ENCODE measurements at regions not wholly inside any gene's neighbourhood (a gene's known extent, or its start where the extent isn't known, plus 50 kb on each side); places are given as distances from the start of the nearest gene placed in this dataset.

DNA sequence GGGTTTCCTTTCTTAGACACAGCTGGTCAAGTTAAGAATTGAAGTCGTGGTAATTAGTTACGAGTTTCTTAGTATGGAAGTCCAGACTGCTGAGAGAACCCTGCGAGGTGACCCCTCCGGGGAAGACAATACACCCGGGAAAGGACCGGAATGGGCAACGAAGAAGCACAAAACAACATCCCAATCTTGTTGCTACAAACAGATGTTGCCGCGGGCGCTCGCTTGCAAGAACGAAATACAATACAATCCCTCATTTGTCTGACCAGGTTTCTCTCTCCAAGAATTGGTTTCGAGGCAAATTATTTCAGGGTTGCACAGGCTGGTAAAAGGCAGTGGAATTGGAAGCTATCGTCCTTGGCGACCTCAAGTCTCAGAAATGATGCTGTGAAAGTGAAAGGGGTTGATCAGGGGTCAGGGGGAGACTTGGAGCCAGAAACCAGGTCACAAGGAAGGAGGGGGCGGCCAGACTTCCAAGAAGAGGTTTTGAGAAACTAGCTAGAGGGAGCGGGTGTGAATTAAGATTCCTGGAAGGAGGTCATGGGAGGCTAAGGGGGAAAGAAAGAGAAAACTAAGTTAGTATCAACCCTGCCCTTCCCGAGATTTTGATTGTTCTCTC is 401.9 kb downstream of the HRH4 start:
- FAIRE-seq (no peak), DNase-seq (ENCODE audit: insufficient read length, low spot score) (no peak)
- no peak for TF ChIP-seq POLR2A (IDR thresholded peaks at IDR 0.05; ENCODE audit: low read depth, low read length)

- FAIRE-seq (no peak), DNase-seq (ENCODE audit: insufficient read length, low spot score) (no peak)
- TF ChIP-seq POU2F2 (IDR thresholded peaks at IDR 0.05; ENCODE audit: low read depth, low read length), result no peak
- TF ChIP-seq PAX5 (IDR thresholded peaks at IDR 0.05; ENCODE audit: insufficient read depth, low read length, severe bottlenecking), result no peak
- no peak for TF ChIP-seq POLR2AphosphoS5 (IDR thresholded peaks at IDR 0.05; ENCODE audit: low read depth, low read length)
- no peak for TF ChIP-seq TAF1 (IDR thresholded peaks at IDR 0.05; ENCODE audit: low read depth, low read length)
- TF ChIP-seq POLR2A (IDR thresholded peaks at IDR 0.05; ENCODE audit: low read depth, low read length), result no peak
- TF ChIP-seq SPI1 (IDR thresholded peaks at IDR 0.05; ENCODE audit: low read depth, low read length), result no peak
Measured at GRCh38 chr18:24868311-24868710, 407.9 kb downstream of the HRH4 start.

- DNase-seq (ENCODE audit: insufficient read length, low spot score) (no peak), FAIRE-seq (no peak)
- TF ChIP-seq TAF1 (IDR thresholded peaks at IDR 0.05; ENCODE audit: low read depth, low read length) (no peak), SPI1 (IDR thresholded peaks at IDR 0.05; ENCODE audit: low read depth, low read length) (no peak), POU2F2 (IDR thresholded peaks at IDR 0.05; ENCODE audit: low read depth, low read length) (no peak)
Measured at GRCh38 chr18:24868760-24869237, 408.4 kb downstream of the HRH4 start.

DNA sequence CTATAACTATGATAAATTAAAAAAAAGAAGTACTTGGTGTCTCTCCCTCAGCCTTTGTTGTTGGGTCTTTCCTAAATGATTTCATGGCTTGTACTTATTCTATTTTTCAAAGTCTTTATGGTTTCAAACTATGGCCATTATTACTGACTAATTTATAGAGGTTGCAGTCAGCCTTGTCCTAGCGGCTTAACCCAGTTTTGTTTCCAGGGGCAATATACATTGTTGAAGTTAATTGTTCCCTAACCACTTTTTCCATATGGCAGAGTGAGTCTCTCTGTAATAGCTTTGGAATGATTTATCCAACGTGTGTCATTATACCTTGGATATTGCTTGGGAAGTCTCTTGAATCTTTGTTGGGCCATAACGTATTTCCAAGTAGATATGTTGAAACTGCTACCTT is 408.8 kb downstream of the HRH4 start:
- FAIRE-seq, result no peak
- no peak for TF ChIP-seq TAF1 (IDR thresholded peaks at IDR 0.05; ENCODE audit: low read depth, low read length)
- no peak for TF ChIP-seq PAX5 (IDR thresholded peaks at IDR 0.05; ENCODE audit: insufficient read depth, low read length, severe bottlenecking)
- TF ChIP-seq POLR2A (IDR thresholded peaks at IDR 0.05; ENCODE audit: low read depth, low read length), result no peak
- TF ChIP-seq POU2F2 (IDR thresholded peaks at IDR 0.05; ENCODE audit: low read depth, low read length), result no peak
- TF ChIP-seq POLR2AphosphoS5 (IDR thresholded peaks at IDR 0.05; ENCODE audit: low read depth, low read length), result no peak
- TF ChIP-seq SPI1 (IDR thresholded peaks at IDR 0.05; ENCODE audit: low read depth, low read length), result no peak
- DNase-seq (ENCODE audit: insufficient read length, low spot score), result no peak

- TF ChIP-seq POLR2AphosphoS5 (IDR thresholded peaks at IDR 0.05; ENCODE audit: low read depth, low read length) (no peak), SPI1 (IDR thresholded peaks at IDR 0.05; ENCODE audit: low read depth, low read length) (no peak), TAF1 (IDR thresholded peaks at IDR 0.05; ENCODE audit: low read depth, low read length) (no peak)
- no peak for FAIRE-seq
- no peak for DNase-seq (ENCODE audit: insufficient read length, low spot score)
Measured at GRCh38 chr18:24875286-24875685, 414.8 kb downstream of the HRH4 start.

DNA sequence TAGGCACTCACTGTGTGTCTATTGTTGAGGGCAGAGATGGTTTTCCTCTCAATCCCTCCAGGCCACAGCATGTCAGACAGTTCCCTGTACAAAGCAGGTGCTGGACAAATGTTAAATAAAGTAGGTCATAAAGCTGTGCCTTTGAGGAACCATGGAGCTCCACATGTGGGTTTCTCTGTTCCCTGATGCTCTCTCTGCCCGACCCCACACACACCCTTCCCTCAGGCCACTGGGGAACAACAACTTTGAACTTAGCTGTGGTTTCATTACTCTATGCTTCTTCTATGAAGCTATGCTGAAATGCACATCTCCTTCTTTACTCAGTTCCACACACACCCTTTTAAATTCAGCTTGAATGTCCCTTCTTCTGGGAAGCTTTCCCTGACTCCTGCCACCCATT is 415.3 kb downstream of the HRH4 start:
- TF ChIP-seq POLR2A (IDR thresholded peaks at IDR 0.05; ENCODE audit: low read depth, low read length), result no peak
- DNase-seq (ENCODE audit: insufficient read length, low spot score) (no peak), FAIRE-seq (no peak)

- TF ChIP-seq POLR2AphosphoS5 (IDR thresholded peaks at IDR 0.05; ENCODE audit: low read depth, low read length), result no peak
- TF ChIP-seq POU2F2 (IDR thresholded peaks at IDR 0.05; ENCODE audit: low read depth, low read length), result no peak
- TF ChIP-seq SPI1 (IDR thresholded peaks at IDR 0.05; ENCODE audit: low read depth, low read length), result no peak
- no peak for TF ChIP-seq TAF1 (IDR thresholded peaks at IDR 0.05; ENCODE audit: low read depth, low read length)
- TF ChIP-seq PAX5 (IDR thresholded peaks at IDR 0.05; ENCODE audit: insufficient read depth, low read length, severe bottlenecking), result no peak
- TF ChIP-seq POLR2A (IDR thresholded peaks at IDR 0.05; ENCODE audit: low read depth, low read length), result no peak
- FAIRE-seq (no peak), DNase-seq (ENCODE audit: insufficient read length, low spot score) (no peak)
Measured at GRCh38 chr18:24876266-24876665, 415.8 kb downstream of the HRH4 start.

- DNase-seq (ENCODE audit: insufficient read length, low spot score) (no peak), FAIRE-seq (no peak)
- no peak for TF ChIP-seq POLR2A (IDR thresholded peaks at IDR 0.05; ENCODE audit: low read depth, low read length)
- no peak for TF ChIP-seq SPI1 (IDR thresholded peaks at IDR 0.05; ENCODE audit: low read depth, low read length)
- no peak for TF ChIP-seq POLR2AphosphoS5 (IDR thresholded peaks at IDR 0.05; ENCODE audit: low read depth, low read length)
- TF ChIP-seq TAF1 (IDR thresholded peaks at IDR 0.05; ENCODE audit: low read depth, low read length), result no peak
- no peak for TF ChIP-seq POU2F2 (IDR thresholded peaks at IDR 0.05; ENCODE audit: low read depth, low read length)
- TF ChIP-seq PAX5 (IDR thresholded peaks at IDR 0.05; ENCODE audit: insufficient read depth, low read length, severe bottlenecking), result no peak
Measured at GRCh38 chr18:24877066-24877465, 416.6 kb downstream of the HRH4 start.

DNA sequence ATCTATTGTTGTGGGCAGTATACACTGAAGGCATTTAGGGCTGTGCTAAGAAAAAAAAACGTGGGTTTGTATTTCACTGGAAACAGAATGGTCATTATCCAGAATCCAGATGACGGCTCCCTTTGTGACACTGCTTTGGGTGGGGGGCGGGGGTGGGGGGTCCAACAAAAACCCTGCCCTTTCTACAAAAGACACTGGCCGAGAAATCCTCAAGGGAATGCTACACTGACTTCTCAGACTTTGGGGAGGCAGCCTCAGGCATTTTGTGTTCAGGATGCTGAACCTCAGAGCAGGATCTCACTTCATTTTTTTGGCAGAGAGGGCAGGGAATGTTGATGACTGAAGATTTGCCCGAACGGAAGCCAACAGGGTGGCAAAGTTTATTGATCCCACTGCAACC is 417.1 kb downstream of the HRH4 start:
- DNase-seq (ENCODE audit: insufficient read length, low spot score), result no peak
- no peak for TF ChIP-seq TAF1 (IDR thresholded peaks at IDR 0.05; ENCODE audit: low read depth, low read length)
- TF ChIP-seq POLR2AphosphoS5 (IDR thresholded peaks at IDR 0.05; ENCODE audit: low read depth, low read length), result no peak
- TF ChIP-seq PAX5 (IDR thresholded peaks at IDR 0.05; ENCODE audit: insufficient read depth, low read length, severe bottlenecking), result no peak
- TF ChIP-seq POU2F2 (IDR thresholded peaks at IDR 0.05; ENCODE audit: low read depth, low read length), result no peak
- no peak for TF ChIP-seq POLR2A (IDR thresholded peaks at IDR 0.05; ENCODE audit: low read depth, low read length)
- TF ChIP-seq SPI1 (IDR thresholded peaks at IDR 0.05; ENCODE audit: low read depth, low read length), result no peak
- FAIRE-seq, result no peak

- TF ChIP-seq POLR2AphosphoS5 (IDR thresholded peaks at IDR 0.05; ENCODE audit: low read depth, low read length) (no peak), POLR2A (IDR thresholded peaks at IDR 0.05; ENCODE audit: low read depth, low read length) (no peak), PAX5 (IDR thresholded peaks at IDR 0.05; ENCODE audit: insufficient read depth, low read length, severe bottlenecking) (no peak), TAF1 (IDR thresholded peaks at IDR 0.05; ENCODE audit: low read depth, low read length) (no peak), POU2F2 (IDR thresholded peaks at IDR 0.05; ENCODE audit: low read depth, low read length) (no peak), SPI1 (IDR thresholded peaks at IDR 0.05; ENCODE audit: low read depth, low read length) (no peak)
- DNase-seq (ENCODE audit: insufficient read length, low spot score) (no peak), FAIRE-seq (no peak)
Measured at GRCh38 chr18:24878289-24878688, 417.9 kb downstream of the HRH4 start.

DNA sequence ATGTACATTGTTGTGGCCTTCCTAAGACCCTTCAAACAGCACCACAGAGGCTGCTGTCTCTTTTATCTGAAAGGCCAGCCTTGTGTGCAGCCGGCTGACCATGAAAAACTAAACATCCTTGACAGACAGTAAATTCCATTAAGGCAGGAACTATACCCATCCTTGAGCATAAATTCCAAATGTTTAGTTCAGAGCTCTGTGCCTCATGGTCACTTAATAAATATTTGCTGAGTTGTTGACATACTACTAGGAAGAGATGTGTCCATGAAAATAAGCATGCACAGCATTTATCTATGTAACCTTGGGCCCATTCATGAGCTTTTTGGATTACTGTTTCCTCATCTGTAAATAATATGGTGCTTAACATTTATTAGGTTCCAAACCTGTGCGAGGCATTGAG is 424.8 kb downstream of the HRH4 start:
- DNase-seq (ENCODE audit: insufficient read length, low spot score) (no peak), FAIRE-seq (no peak)
- TF ChIP-seq SPI1 (IDR thresholded peaks at IDR 0.05; ENCODE audit: low read depth, low read length) (no peak), PAX5 (IDR thresholded peaks at IDR 0.05; ENCODE audit: insufficient read depth, low read length, severe bottlenecking) (no peak), POLR2A (IDR thresholded peaks at IDR 0.05; ENCODE audit: low read depth, low read length) (no peak), TAF1 (IDR thresholded peaks at IDR 0.05; ENCODE audit: low read depth, low read length) (no peak), POU2F2 (IDR thresholded peaks at IDR 0.05; ENCODE audit: low read depth, low read length) (no peak), POLR2AphosphoS5 (IDR thresholded peaks at IDR 0.05; ENCODE audit: low read depth, low read length) (no peak)
